ENCODE measurements at regions not wholly inside any gene's neighbourhood (a gene's known extent, or its start where the extent isn't known, plus 50 kb on each side); places are given as distances from the start of the nearest gene placed in this dataset.

DNA sequence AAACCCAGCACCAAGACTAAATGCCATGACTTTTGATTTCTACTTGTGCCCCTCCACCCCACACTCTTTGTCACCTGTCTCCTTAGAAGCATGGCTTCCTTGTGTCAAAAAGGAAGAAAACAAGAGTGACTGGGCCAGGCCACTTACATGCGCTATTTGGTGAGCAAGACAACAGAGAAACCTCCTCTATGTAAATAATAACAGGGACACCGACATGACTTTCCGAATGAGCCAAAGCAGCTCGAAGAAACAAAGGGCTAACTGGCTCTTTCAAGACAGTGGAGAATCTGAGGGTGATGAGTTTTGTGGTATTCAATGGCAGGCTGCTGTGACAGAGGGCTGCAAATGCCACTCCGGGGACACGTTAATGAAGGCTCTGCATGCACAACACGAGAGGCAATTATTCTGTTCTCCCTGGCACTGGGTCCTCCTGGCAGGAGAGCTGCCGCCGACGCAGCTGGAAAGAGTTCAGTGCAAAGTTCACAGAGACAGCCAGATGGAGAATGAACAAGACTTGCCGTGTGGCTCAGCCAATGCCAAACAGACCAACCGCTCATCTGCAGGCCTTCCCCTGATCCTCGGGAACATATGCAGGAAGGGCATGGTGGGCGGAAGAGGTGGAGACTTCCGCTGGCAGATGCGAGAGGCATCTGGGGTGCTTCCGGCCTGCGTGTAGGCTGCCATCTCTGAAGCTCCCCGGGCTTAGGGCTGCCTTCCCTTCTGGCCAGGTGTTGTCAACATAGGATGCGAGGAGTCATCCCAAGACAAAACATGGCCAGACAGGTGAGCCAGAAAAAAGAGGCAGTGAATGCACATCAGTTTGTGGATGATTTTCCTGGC lies 59.1 kb upstream of the SMNDC1 start:
- Histone ChIP-seq H3K9ac (ENCODE audit: insufficient read depth, low read length) (no peak overlapping the region), H3K79me2 (ENCODE audit: control insufficient read depth, insufficient read depth, low read length) (no peaks in the 10 kb centered on the region), H4K20me1 (ENCODE audit: control insufficient read depth, extremely low read depth, insufficient read depth, low read length) (no peaks in the 10 kb centered on the region), H2AFZ (ENCODE audit: low read length) (no peak overlapping the region), H3K27ac (ENCODE audit: insufficient read depth, low read length) (no peak overlapping the region), H3K9me3 (ENCODE audit: control insufficient read depth, insufficient read depth, low read depth, low read length) (no peaks in the 10 kb centered on the region), H3K27me3 (ENCODE audit: control insufficient read depth, insufficient read depth, low read length) (no peaks in the 10 kb centered on the region), H3K4me1 (ENCODE audit: control insufficient read depth, extremely low read depth, insufficient read depth, low read length) (peaks cover 7% of the 10 kb centered on the region), H3K4me3 (replicated peaks in 1 of 4; ENCODE audit: control extremely low read depth in 1 of 4, insufficient read depth in 1 of 4, low read depth in 3 of 4, low read length in 4 of 4) (no peak overlapping the region), H3K4me2 (ENCODE audit: extremely low read depth, insufficient read depth, low read length) (no peak overlapping the region), H3K36me3 (ENCODE audit: control insufficient read depth, insufficient read depth, low read length) (no peaks in the 10 kb centered on the region)
- DNase-seq (ENCODE audit: low read depth in 2 of 2): no peak
- TF ChIP-seq, protein P1, sequence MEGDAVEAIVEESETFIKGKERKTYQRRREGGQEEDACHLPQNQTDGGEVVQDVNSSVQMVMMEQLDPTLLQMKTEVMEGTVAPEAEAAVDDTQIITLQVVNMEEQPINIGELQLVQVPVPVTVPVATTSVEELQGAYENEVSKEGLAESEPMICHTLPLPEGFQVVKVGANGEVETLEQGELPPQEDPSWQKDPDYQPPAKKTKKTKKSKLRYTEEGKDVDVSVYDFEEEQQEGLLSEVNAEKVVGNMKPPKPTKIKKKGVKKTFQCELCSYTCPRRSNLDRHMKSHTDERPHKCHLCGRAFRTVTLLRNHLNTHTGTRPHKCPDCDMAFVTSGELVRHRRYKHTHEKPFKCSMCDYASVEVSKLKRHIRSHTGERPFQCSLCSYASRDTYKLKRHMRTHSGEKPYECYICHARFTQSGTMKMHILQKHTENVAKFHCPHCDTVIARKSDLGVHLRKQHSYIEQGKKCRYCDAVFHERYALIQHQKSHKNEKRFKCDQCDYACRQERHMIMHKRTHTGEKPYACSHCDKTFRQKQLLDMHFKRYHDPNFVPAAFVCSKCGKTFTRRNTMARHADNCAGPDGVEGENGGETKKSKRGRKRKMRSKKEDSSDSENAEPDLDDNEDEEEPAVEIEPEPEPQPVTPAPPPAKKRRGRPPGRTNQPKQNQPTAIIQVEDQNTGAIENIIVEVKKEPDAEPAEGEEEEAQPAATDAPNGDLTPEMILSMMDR (conservative IDR thresholded peaks at IDR 0.05 in 1 of 2, IDR thresholded peaks at IDR 0.05 in 1 of 2; ENCODE audit: low read depth in 1 of 2, low read length in 2 of 2): no peak
- no peak for TF ChIP-seq EZH2 (IDR thresholded peaks at IDR 0.05; ENCODE audit: low read length, missing control alignments)

- no peaks in the 10 kb centered on the region for H4K20me1 ChIP-seq (ENCODE audit: control insufficient read depth, extremely low read depth, insufficient read depth, low read length)
- no peaks in the 10 kb centered on the region for H3K36me3 ChIP-seq (ENCODE audit: control insufficient read depth, insufficient read depth, low read length)
- H3K4me2 ChIP-seq (ENCODE audit: extremely low read depth, insufficient read depth, low read length): no peak overlapping the region
- H3K27me3 ChIP-seq (ENCODE audit: control insufficient read depth, insufficient read depth, low read length): no peaks in the 10 kb centered on the region
- TF ChIP-seq EZH2 (IDR thresholded peaks at IDR 0.05; ENCODE audit: low read length, missing control alignments): no peak
- TF ChIP-seq, protein P1 (conservative IDR thresholded peaks at IDR 0.05 in 1 of 2, IDR thresholded peaks at IDR 0.05 in 1 of 2; ENCODE audit: low read depth in 1 of 2, low read length in 2 of 2): no peak
- peaks cover 7% of the 10 kb centered on the region for H3K4me1 ChIP-seq (ENCODE audit: control insufficient read depth, extremely low read depth, insufficient read depth, low read length)
- H3K4me3 ChIP-seq (replicated peaks in 1 of 4; ENCODE audit: control extremely low read depth in 1 of 4, insufficient read depth in 1 of 4, low read depth in 3 of 4, low read length in 4 of 4): no peak overlapping the region
- DNase-seq (ENCODE audit: low read depth in 2 of 2): no peak
- no peaks in the 10 kb centered on the region for H3K79me2 ChIP-seq (ENCODE audit: control insufficient read depth, insufficient read depth, low read length)
- H3K9me3 ChIP-seq (ENCODE audit: control insufficient read depth, insufficient read depth, low read depth, low read length): no peaks in the 10 kb centered on the region
- no peak overlapping the region for H3K27ac ChIP-seq (ENCODE audit: insufficient read depth, low read length)
- H2AFZ ChIP-seq (ENCODE audit: low read length): no peak overlapping the region
- H3K9ac ChIP-seq (ENCODE audit: insufficient read depth, low read length): no peak overlapping the region
Measured at GRCh38 chr10:110364531-110364937, 59.8 kb upstream of the SMNDC1 start.

DNA sequence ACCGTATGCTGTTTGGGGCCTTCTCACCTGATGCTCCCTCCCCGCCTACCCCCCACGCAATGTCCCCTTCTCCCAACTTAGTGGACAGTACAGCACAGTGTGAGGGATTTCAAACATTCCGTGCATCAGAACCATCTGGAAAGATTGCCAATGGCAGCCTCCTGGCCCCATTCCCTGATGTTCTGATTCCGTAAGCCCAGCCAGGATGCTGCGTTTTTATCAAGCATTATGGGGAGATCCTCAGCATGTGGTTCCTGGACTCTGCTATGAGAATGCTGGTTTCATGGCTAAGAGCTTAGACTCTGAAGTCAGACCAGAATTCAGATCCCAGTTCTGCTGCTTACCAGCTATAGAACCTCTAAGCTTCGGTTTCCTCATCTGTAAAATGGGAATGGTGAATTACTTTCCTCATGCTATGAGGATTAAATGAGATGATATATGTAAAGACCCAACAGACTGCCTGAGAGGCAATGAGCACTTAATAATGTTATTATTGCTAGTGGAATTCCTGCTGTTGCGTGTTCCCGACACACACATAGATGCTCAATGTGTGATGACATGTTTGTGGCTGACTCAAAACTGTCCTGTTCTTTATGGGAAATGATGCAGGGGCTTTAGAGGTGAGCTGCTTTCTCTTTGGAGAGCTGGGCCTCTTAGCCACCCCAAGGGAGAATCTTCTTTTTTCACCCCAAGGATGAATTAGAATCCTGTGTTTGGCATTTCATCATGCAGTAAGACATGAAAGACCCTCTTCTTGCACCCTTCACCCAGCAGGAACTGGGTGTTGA lies 60.8 kb upstream of the SMNDC1 start:
- no peak overlapping the region for H3K4me2 ChIP-seq (ENCODE audit: extremely low read depth, insufficient read depth, low read length)
- H3K9ac ChIP-seq (ENCODE audit: insufficient read depth, low read length): no peak overlapping the region
- TF ChIP-seq, protein P1 (conservative IDR thresholded peaks at IDR 0.05 in 1 of 2, IDR thresholded peaks at IDR 0.05 in 1 of 2; ENCODE audit: low read depth in 1 of 2, low read length in 2 of 2): no peak
- no peak for TF ChIP-seq EZH2 (IDR thresholded peaks at IDR 0.05; ENCODE audit: low read length, missing control alignments)
- no peak overlapping the region for H3K4me3 ChIP-seq (replicated peaks in 1 of 4; ENCODE audit: control extremely low read depth in 1 of 4, insufficient read depth in 1 of 4, low read depth in 3 of 4, low read length in 4 of 4)
- H4K20me1 ChIP-seq (ENCODE audit: control insufficient read depth, extremely low read depth, insufficient read depth, low read length): no peaks in the 10 kb centered on the region
- no peak overlapping the region for H2AFZ ChIP-seq (ENCODE audit: low read length)
- no peaks in the 10 kb centered on the region for H3K79me2 ChIP-seq (ENCODE audit: control insufficient read depth, insufficient read depth, low read length)
- peaks cover 7% of the 10 kb centered on the region for H3K4me1 ChIP-seq (ENCODE audit: control insufficient read depth, extremely low read depth, insufficient read depth, low read length)
- no peak overlapping the region for H3K27ac ChIP-seq (ENCODE audit: insufficient read depth, low read length)
- H3K9me3 ChIP-seq (ENCODE audit: control insufficient read depth, insufficient read depth, low read depth, low read length): no peaks in the 10 kb centered on the region
- DNase-seq (ENCODE audit: low read depth in 2 of 2): no peak
- H3K36me3 ChIP-seq (ENCODE audit: control insufficient read depth, insufficient read depth, low read length): no peaks in the 10 kb centered on the region
- no peaks in the 10 kb centered on the region for H3K27me3 ChIP-seq (ENCODE audit: control insufficient read depth, insufficient read depth, low read length)

Data from fibroblast of lung (primary cell).